Liver (tissue), 8 donors: ENCODE measurements at regions not wholly inside any gene's neighbourhood (a gene's known extent, or its start where the extent isn't known, plus 50 kb on each side); places are given as distances from the start of the nearest gene placed in this dataset.

Experiments used
- DNase-seq: peaks from one replicate; pipeline ENCODE4 v3.0.0-alpha.2; 2017; ENCODE audit warnings: low spot score
- H3K27ac ChIP-seq, 2 donors: one replicate each; pipeline ENCODE4 v1.7.0; 2013; ENCODE audit warnings: inconsistent platforms in 2 of 2, low read length in 2 of 2, control low read depth in 1 of 2, low read depth in 1 of 2, mild to moderate bottlenecking in 1 of 2
- H3K27me3 ChIP-seq, 4 donors: one replicate each; pipeline versions ENCODE4 v1.6.1 to v1.7.0; 2013; ENCODE audit warnings: low read length in 3 of 4, inconsistent platforms in 1 of 4, mild to moderate bottlenecking in 1 of 4, moderate library complexity in 1 of 4; ENCODE audit not compliant: control insufficient read depth in 4 of 4, insufficient read depth in 4 of 4
- H3K36me3 ChIP-seq, 4 donors: one replicate each; pipeline versions ENCODE4 v1.6.1 to v1.7.0; 2013; ENCODE audit warnings: low read length in 3 of 4, mild to moderate bottlenecking in 3 of 4, low read depth in 1 of 4, moderate library complexity in 1 of 4; ENCODE audit not compliant: control insufficient read depth in 4 of 4, insufficient read depth in 3 of 4
- H3K4me1 ChIP-seq, 4 donors: one replicate each; pipeline versions ENCODE4 v1.6.1 to v1.7.0; 2013; ENCODE audit warnings: low read length in 3 of 4, mild to moderate bottlenecking in 3 of 4, moderate library complexity in 1 of 4; ENCODE audit not compliant: control insufficient read depth in 4 of 4, insufficient read depth in 4 of 4
- H3K4me3 ChIP-seq, 3 donors: one replicate each; pipeline versions ENCODE4 v1.6.1 to v1.7.0; 2013; ENCODE audit warnings: low read length in 3 of 3, control low read depth in 1 of 3, low read depth in 1 of 3, mild to moderate bottlenecking in 1 of 3
- H3K9ac ChIP-seq, 2 donors: one replicate each; pipeline ENCODE4 v1.7.0; 2013; ENCODE audit warnings: low read length in 2 of 2, mild to moderate bottlenecking in 2 of 2, moderate library complexity in 2 of 2, control low read depth in 1 of 2, low read depth in 1 of 2
- H3K9me3 ChIP-seq, 4 donors: one replicate each; pipeline versions ENCODE4 v1.6.1 to v1.7.0; 2013; ENCODE audit warnings: low read length in 3 of 4; ENCODE audit not compliant: control insufficient read depth in 4 of 4
- CTCF ChIP-seq: fragments of 150-350 bp; IDR thresholded peaks from 2 replicates; pipeline ENCODE4 v1.5.1; 2017; ENCODE audit warnings: improper control_type of control experiment, low read depth, low read length; ENCODE audit not compliant: missing input control
- EGR1 ChIP-seq, 2 donors: IDR thresholded peaks; 2 replicates each; pipeline ENCODE4 v1.6.1; 2016 to 2018; ENCODE audit warnings: antibody characterized with exemption in 2 of 2, low read depth in 2 of 2
- FOXA2 ChIP-seq: IDR thresholded peaks from 2 replicates; pipeline ENCODE4 v1.6.1; 2016; ENCODE audit warnings: antibody characterized with exemption
- HNF4G ChIP-seq: IDR thresholded peaks from 2 replicates; pipeline ENCODE4 v1.6.1; 2016; ENCODE audit warnings: antibody characterized with exemption
- JUND ChIP-seq, 2 donors: IDR thresholded peaks; 2 replicates each; pipeline ENCODE4 v1.6.1; 2016; ENCODE audit warnings: antibody characterized with exemption in 2 of 2
- MAX ChIP-seq: IDR thresholded peaks from 2 replicates; pipeline ENCODE4 v1.6.1; 2016; ENCODE audit warnings: antibody characterized with exemption
- NR2F2 ChIP-seq: IDR thresholded peaks from 2 replicates; pipeline ENCODE4 v1.6.1; 2016; ENCODE audit warnings: antibody characterized with exemption
- RAD21 ChIP-seq, 2 donors: IDR thresholded peaks; 2 replicates each; pipeline ENCODE4 v1.6.1; 2016; ENCODE audit warnings: antibody characterized with exemption in 2 of 2, mild to moderate bottlenecking in 2 of 2
- SP1 ChIP-seq: IDR thresholded peaks from 2 replicates; pipeline ENCODE4 v1.6.1; 2018; ENCODE audit warnings: antibody characterized with exemption, mild to moderate bottlenecking
- TAF1 ChIP-seq: conservative IDR thresholded peaks from 2 replicates; pipeline ENCODE4 v1.6.1; 2016; ENCODE audit warnings: antibody characterized with exemption, mild to moderate bottlenecking
- YY1 ChIP-seq: IDR thresholded peaks from 2 replicates; pipeline ENCODE4 v1.6.1; 2016; ENCODE audit warnings: antibody characterized with exemption, mild to moderate bottlenecking
- WGBS: extraction: QIAGEN DNeasy Blood & Tissue Kit; methylation state at CpG from one replicate; pipeline ENCODE4 v1.1.7; 2013; 5-methylcytosine and 5-hydroxymethylcytosine counted together
- TF ChIP-seq, protein P1 (sequence below): IDR thresholded peaks from 2 replicates; pipeline ENCODE4 v1.6.1; 2016; ENCODE audit warnings: antibody characterized with exemption, mild to moderate bottlenecking
- TF ChIP-seq, protein P2 (sequence below): IDR thresholded peaks from 2 replicates; pipeline ENCODE4 v1.6.1; 2016; ENCODE audit warnings: antibody characterized with exemption
- donor health status: healthy.
- donor health status: healthy.
- donor health status: healthy.
- donor health status: healthy.
- donor health status: healthy.

- no peak for DNase-seq
- no peak overlapping the region for H3K4me3 ChIP-seq
Observed at GRCh38 chr20:17858450-17859001, 110.1 kb downstream of the SNX5 start.

GRCh38 chr20:17857639-17858449, 110.8 kb downstream of the SNX5 start:
- Histone ChIP-seq H3K4me3 (no peak overlapping the region), H3K4me1 (peaks cover 20 to 48% (median 36%) of the 10 kb centered on the region in 4 donors), H3K9ac (no peak overlapping the region), H3K27me3 (no peaks in the 10 kb centered on the region), H3K9me3 (no peaks in the 10 kb centered on the region), H3K27ac (peak overlapping the region in 1 of 2 donors; percentile 87), H3K36me3 (no peaks in the 10 kb centered on the region)
- DNase-seq = no peak
- WGBS = 98% methylated on average over 4 of the region's 4 CpGs
- no peak for TF ChIP-seq FOXA2
- TF ChIP-seq EGR1 (IDR thresholded peaks at IDR 0.05; ENCODE audit: low read depth in 2 of 2) = no peak
- TF ChIP-seq, protein P1, sequence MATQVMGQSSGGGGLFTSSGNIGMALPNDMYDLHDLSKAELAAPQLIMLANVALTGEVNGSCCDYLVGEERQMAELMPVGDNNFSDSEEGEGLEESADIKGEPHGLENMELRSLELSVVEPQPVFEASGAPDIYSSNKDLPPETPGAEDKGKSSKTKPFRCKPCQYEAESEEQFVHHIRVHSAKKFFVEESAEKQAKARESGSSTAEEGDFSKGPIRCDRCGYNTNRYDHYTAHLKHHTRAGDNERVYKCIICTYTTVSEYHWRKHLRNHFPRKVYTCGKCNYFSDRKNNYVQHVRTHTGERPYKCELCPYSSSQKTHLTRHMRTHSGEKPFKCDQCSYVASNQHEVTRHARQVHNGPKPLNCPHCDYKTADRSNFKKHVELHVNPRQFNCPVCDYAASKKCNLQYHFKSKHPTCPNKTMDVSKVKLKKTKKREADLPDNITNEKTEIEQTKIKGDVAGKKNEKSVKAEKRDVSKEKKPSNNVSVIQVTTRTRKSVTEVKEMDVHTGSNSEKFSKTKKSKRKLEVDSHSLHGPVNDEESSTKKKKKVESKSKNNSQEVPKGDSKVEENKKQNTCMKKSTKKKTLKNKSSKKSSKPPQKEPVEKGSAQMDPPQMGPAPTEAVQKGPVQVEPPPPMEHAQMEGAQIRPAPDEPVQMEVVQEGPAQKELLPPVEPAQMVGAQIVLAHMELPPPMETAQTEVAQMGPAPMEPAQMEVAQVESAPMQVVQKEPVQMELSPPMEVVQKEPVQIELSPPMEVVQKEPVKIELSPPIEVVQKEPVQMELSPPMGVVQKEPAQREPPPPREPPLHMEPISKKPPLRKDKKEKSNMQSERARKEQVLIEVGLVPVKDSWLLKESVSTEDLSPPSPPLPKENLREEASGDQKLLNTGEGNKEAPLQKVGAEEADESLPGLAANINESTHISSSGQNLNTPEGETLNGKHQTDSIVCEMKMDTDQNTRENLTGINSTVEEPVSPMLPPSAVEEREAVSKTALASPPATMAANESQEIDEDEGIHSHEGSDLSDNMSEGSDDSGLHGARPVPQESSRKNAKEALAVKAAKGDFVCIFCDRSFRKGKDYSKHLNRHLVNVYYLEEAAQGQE = no peak
- TF ChIP-seq RAD21 (IDR thresholded peaks at IDR 0.05) = no peak
- TF ChIP-seq YY1 = no peak
- TF ChIP-seq, protein P2, sequence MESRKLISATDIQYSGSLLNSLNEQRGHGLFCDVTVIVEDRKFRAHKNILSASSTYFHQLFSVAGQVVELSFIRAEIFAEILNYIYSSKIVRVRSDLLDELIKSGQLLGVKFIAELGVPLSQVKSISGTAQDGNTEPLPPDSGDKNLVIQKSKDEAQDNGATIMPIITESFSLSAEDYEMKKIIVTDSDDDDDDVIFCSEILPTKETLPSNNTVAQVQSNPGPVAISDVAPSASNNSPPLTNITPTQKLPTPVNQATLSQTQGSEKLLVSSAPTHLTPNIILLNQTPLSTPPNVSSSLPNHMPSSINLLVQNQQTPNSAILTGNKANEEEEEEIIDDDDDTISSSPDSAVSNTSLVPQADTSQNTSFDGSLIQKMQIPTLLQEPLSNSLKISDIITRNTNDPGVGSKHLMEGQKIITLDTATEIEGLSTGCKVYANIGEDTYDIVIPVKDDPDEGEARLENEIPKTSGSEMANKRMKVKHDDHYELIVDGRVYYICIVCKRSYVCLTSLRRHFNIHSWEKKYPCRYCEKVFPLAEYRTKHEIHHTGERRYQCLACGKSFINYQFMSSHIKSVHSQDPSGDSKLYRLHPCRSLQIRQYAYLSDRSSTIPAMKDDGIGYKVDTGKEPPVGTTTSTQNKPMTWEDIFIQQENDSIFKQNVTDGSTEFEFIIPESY = no peak
- no peak for TF ChIP-seq HNF4G
- no peak for TF ChIP-seq SP1
- TF ChIP-seq JUND (IDR thresholded peaks at IDR 0.05) = no peak
- no peak for TF ChIP-seq CTCF
- TF ChIP-seq TAF1 = no peak
- TF ChIP-seq NR2F2 = no peak
- no peak for TF ChIP-seq MAX

More at GRCh38 chr20:17858450-17859001, 110.1 kb downstream of the SNX5 start:
- no peaks in the 10 kb centered on the region for H3K9me3 ChIP-seq
- H3K9ac ChIP-seq = no peak overlapping the region
- H3K27ac ChIP-seq = peak overlapping the region in 1 of 2 donors; percentile 87
- TF ChIP-seq, protein P2 = no peak
- no peak for TF ChIP-seq SP1
- no peaks in the 10 kb centered on the region for H3K36me3 ChIP-seq
- peaks cover 26 to 55% (median 43%) of the 10 kb centered on the region in 4 donors for H3K4me1 ChIP-seq
- 77% methylated on average over 13 of the region's 13 CpGs for WGBS
- no peaks in the 10 kb centered on the region for H3K27me3 ChIP-seq
